GM18517 (cell line): ENCODE measurements at regions not wholly inside any gene's neighbourhood (a gene's known extent, or its start where the extent isn't known, plus 50 kb on each side); places are given as distances from the start of the nearest gene placed in this dataset.
"Not testable (repeated sequence)": the region's sequence is repeated elsewhere in the genome, so short reads cannot be mapped to it uniquely, and the experiment has no call there.

Experiments
- ATAC-seq: cut with Tn5 transposase; IDR thresholded peaks from one replicate; pipeline ENCODE4 v1.9.1; 2021; ENCODE audit warnings: mild to moderate bottlenecking, moderate library complexity; ENCODE audit not compliant: unreplicated experiment

DNA sequence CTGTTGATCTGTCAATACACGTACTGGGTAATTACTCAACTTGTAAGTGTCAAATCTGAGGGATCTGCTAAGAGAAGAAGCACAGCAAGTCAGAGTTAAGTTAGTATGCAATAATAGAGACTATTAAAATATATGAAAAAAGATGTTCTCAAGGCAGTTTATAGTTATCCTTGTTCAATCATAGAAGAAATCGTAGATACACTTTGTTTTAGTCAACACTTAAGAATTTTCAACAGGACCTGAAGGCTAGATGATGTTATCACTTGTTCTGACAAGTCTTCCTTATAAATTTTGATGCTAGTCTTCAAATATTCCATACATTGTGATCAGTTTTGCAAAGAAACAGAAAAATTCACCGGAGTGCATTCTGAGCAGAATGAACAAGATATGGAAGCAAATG lies 91.1 kb upstream of the KCNQ5 start:
- ATAC-seq: no peak

DNA sequence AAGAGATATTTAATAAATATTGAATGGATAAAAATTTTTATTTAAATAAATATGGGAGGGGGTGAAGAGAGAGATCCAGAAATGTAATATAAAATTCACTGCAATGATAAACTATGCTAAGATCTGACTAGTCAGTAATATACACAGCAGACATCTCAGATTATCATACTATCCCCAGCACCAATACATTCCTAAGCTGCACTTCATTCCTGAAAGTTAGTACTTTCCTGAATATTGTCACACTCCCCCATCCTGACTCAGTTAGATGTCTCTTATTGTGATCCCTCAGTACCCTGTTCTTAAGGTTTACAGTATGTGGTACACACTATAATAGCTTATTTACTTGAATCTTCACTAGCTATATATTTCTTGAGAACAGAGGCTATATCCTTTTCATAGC lies 88.3 kb upstream of the KCNQ5 start:
- ATAC-seq: no peak

DNA sequence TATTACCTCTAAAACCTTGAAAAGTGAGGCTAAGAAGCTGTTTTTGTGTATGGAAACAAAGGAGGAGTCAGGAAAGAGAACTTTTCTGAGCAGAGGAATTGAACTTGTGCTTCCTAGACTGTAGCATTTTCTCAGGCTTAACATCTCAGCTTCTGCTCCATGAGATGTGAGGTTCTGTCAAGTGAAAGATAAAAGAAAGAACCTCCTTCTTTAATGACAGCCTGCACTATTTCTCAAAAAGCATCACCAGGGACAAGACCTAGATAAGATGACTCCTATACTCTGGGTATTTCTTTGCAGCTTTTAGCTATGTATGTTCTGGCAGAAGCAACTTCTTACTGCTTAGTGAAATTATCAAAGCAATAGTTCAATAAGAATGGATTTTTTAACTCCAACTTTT lies 87.6 kb upstream of the KCNQ5 start:
- no peak for ATAC-seq

DNA sequence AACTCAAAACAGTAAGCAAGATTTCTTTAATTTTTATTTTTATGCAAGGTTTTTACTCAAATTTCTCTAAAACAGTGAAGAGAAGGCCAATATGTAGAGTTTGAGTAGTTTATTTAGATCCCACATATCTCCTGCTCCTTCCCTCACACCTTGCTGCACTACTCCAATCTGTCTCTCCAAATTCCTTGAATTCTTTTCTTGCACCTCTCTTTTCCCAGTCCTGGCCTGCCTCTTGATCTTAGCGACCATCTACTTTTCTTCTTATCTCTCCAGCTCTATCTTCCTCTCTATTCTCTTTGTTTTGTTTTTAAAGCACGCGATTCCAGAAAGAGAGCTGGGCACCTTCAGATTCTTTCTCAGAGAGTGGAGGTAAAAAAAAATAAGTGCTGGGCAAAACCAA lies 86.7 kb upstream of the KCNQ5 start:
- no peak for ATAC-seq

DNA sequence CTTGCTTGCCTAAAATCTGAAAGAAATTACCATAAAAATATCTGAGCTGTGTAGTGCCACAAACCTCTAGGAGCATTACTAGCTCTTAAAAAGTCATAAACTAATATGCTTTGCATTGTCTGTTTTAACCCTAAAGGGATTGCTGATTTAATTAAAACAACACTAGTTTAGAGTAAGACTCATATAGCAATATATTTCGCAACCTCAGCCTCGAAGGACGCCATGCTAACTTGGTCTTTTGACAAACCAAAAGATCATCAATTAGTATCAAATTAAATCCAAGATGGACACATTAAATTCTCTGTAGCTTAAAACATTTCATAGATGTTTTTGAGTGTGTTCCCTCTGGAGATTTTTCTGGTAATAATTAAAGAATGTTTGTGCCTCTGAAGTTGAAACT lies 74.8 kb upstream of the KCNQ5 start:
- no peak for ATAC-seq

DNA sequence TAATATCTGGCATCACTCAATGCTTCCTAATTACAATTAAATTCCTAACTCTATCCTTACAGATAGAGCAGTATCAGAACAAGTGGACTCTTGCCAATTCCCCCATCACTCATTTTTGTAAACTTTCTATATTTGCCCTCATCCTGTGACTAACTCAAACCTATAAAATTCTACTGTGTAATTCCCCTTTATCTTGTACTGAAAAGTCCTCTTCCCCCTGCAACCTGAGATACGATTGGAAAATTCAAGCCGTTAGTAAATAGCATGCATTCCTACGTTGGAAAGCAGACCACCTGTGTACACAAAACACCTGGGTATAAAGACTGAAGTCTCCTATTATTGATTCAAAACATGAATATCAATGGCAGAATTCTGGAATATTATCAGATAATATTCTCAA lies 70.4 kb upstream of the KCNQ5 start:
- no peak for ATAC-seq

DNA sequence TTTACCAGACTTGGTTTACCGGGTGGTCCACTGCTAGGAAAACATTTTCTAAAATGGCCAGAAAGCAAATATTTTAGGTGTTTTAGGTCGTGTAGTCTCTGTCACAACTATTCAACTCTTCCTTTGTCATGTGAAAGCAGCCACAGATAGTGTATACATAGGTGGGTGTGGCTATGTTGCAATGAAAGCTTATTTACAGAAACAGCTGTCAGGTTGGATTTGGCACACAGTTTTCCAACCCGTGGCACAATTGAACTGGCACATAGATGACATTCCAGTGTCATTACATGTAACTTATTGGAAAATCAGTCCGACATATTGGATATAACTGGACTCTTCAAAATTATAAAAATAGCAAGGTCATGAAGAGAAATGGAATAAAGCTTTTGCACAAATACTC lies 68.9 kb upstream of the KCNQ5 start:
- no peak for ATAC-seq

DNA sequence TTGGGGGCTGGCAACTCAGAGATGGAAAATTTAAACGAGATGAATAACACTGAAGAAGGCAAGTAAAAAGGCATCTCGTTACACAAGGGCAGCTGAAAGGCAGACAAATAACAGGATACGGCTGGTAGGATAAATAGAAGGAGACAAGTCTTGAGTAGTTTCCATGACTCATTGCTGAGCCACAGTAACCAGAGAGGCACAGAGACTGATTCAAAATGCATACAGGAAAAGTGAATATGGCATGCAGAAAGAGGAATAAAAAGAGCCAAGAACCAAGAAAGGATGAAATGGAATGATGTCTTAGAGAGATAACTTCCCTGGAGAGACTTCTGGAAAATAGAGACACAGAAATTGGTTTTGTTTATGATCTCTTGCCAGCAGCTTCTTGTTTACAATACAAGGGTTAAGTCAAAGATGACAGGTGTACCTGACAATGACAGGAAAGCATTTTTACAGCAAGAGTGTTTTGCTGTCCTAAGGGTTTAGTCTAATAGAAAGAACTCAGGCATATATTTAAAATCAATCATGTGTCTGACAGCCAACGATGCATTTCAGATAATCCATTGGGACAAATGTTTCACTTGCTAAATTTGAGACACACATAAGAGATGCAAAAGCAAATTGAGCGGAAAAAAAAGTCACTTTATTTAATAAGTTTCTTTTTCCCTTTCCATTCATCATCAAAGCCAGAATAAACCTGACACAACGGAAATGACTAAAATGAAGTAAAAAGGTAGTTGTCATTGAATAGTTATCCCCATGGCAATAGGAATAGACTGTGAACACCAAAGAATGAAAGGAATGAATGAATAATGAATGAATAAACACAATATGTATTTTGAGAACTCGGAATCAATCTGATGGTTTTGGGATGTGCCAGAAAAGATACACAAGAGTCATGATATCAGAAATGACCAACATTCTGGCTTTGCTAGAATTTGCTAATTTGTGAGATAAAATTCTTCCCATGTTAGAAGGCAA lies 68.0 kb upstream of the KCNQ5 start:
- ATAC-seq: no peak

DNA sequence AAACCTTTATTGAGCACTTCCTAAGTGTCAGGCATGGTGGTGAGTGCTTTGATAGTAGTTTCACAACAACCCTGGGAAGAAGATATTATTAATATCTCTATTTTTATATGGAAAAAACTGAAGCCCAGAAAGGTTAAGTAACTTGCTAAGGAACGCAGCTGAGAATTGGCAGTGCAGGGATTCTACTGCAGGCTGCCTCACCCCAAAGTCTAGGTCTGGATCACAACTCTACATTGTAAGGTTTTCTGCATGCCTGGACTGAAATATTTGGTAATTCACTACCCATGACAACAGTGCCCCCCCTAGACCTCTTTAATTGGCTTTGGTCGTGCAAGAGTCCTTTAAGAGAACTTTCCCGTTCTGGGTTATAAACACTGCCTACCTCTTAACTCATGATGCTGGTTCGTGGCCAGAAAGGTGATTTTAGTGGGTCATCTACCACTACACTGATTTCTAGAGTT lies 67.1 kb upstream of the KCNQ5 start:
- ATAC-seq: no peak

DNA sequence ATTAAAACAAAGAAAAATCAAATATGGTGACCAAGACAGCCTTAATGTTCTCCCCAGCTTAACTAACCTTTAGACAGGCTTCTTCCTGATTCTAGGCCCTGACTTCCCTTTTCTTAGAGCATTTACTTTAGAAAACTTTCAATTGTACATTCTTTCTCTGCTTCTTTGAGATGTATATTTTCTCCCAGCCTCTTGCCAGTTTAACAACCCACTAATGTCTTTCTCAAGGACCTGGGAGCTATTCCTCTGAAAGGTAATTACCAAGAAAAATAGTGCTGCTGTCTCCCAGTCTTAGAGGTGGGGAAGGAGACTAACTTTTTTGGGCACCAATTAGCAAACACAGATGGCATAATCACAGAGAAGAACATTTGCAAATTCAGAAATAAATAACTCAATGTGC lies 62.8 kb upstream of the KCNQ5 start:
- ATAC-seq: no peak

DNA sequence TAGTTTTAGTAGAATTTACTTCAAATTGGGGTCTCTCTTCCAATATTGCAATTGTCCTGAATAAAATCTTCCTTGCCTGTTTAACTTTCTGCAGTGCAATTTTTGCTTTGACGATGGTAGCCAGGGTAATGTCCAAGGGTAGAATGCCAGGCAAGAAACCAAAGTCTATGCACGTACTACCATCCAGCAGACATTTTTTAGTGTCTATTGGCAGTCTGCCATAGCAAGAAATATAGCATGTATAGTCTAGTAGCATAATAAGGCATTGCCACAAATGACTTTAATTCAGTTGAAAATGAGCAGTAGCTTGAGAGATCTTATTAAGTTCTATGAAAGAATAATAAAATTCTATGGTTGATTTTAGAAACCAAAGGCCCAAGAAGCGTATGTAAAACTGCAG lies 62.3 kb upstream of the KCNQ5 start:
- no peak for ATAC-seq

DNA sequence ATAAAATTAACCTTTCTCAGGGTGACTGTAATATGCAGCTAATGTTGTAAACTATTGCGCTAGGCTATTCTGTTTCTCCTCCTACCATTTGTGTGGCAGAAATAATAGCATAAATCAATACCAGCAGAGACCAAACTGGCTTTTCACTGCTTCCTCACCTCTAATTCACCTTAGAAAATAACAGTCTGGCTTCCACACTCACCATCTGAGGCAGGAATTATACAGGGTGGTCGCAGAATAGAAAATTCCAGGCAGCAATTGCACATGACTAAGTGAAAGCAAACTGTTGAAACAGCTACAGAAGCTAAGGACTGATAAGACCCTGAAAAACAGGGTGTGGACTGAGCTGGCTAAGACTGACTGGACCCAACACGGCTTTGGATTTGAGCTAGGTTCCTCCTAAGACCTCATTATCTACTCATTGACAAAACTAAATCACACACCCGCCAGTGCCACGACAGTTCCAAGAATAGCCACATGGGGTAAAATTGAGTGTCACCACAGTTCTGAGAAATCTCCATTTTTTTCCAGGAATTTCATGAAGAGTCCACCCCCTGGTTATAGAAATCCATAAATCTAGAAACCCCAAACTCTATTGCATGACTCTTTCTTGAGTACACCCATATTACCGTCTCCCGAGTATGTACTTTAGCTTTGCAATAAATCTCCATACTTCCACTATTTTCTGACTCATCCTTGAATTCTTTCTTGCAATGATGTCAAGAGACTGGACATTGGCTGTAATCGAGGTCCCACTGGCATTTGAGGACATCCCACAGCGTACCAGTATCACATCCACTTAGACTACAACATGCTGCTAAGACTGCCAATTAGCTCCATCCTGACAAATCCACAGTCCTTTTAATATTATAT lies 60.9 kb upstream of the KCNQ5 start:
- ATAC-seq: no peak

DNA sequence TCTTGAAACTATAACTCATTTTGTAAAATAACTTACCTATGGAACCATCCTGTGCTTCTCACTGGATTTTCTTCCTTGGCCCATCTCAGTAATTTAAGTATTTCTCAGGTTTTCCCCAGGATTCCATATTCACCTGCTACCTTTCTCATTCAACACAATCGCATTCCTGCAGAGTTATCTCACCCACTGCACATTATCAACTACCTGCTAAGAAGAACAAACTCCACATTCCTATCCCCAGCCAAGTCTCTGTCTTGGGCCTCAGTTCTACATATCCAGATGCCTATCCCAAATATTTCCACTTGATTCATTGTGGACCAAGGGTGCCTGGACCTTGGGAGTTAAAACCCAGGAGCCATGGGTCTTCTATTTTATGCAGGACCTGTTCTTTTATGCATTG lies 60.2 kb upstream of the KCNQ5 start:
- ATAC-seq: no peak

DNA sequence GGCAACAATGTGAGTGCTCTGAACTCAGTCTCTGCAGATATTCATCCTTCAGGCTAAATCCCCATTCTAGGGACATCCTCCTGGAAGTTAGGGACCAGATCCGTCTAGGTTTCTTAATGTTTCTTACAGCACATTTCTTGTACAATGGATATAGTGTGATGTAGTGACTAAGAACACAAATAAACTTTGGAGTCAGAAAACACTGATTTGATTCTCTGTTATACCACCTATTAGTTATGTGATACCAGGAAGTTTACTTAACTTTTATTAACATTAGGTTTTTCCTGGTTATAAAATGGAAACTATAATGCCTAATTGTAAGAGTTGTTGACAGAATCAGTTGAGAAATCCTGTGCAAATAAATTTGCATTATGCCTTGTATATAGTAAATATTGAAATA lies 57.6 kb upstream of the KCNQ5 start:
- ATAC-seq: no peak

DNA sequence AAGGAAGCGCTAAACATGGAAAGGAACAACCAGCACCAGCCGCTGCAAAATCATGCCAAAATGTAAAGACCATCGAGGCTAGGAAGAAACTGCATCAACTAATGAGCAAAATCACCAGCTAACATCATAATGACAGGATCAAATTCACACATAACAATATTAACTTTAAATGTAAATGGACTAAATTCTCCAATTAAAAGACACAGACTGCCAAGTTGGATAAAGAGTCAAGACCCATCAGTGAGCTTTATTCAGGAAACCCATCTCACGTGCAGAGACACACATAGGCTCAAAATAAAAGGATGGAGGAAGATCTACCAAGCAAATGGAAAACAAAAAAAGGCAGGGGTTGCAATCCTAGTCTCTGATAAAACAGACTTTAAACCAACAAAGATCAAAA lies 49.9 kb upstream of the KCNQ5 start:
- ATAC-seq: not testable (repeated sequence)
